C4-2B (cell line): ENCODE measurements at regions not wholly inside any gene's neighbourhood (a gene's known extent, or its start where the extent isn't known, plus 50 kb on each side); places are given as distances from the start of the nearest gene placed in this dataset.

Experiments used
- ZFX ChIP-seq: fragments of 450-650 bp; IDR thresholded peaks from 2 replicates; pipeline ENCODE4 v1.6.1; 2017
- TF ChIP-seq, protein P1 (sequence below): fragments of 450-650 bp; conservative IDR thresholded peaks from 2 replicates; pipeline ENCODE4 v1.5.1; 2017; ENCODE audit warnings: mild to moderate bottlenecking

GRCh38 chr2:234671716-234672115 is 174.8 kb upstream of the ARL4C start:
- TF ChIP-seq, protein P1, sequence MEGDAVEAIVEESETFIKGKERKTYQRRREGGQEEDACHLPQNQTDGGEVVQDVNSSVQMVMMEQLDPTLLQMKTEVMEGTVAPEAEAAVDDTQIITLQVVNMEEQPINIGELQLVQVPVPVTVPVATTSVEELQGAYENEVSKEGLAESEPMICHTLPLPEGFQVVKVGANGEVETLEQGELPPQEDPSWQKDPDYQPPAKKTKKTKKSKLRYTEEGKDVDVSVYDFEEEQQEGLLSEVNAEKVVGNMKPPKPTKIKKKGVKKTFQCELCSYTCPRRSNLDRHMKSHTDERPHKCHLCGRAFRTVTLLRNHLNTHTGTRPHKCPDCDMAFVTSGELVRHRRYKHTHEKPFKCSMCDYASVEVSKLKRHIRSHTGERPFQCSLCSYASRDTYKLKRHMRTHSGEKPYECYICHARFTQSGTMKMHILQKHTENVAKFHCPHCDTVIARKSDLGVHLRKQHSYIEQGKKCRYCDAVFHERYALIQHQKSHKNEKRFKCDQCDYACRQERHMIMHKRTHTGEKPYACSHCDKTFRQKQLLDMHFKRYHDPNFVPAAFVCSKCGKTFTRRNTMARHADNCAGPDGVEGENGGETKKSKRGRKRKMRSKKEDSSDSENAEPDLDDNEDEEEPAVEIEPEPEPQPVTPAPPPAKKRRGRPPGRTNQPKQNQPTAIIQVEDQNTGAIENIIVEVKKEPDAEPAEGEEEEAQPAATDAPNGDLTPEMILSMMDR = no peak
- no peak for TF ChIP-seq ZFX
